MCF 10A (cell line): ENCODE measurements at regions not wholly inside any gene's neighbourhood (a gene's known extent, or its start where the extent isn't known, plus 50 kb on each side); places are given as distances from the start of the nearest gene placed in this dataset.

Source experiments
- BruUV-seq: library from RNA; stranded (reverse); fragments of 400-500 nt; replicated peaks from 2 replicates; lab custom pipeline; 2021; lab: Mats Ljungman, UMichigan
- CTCF ChIA-PET: fragments of 300-600 bp; sonication (Branson Sonifier 250); formaldehyde crosslinking; extraction: SDS; loops from one replicate; lab custom pipeline; 2021; ENCODE audit warnings: antibody characterized with exemption, inconsistent platforms; lab: Yijun Ruan, JAX
- POLR2A ChIA-PET: fragments of 300-600, 350-650 bp; sonication (Branson Sonifier 250); formaldehyde crosslinking; extraction: SDS; loops from one replicate; lab custom pipeline; 2020; ENCODE audit warnings: antibody characterized with exemption, inconsistent platforms; lab: Yijun Ruan, JAX
- DNase-seq: peaks from one replicate; pipeline ENCODE4 v3.0.0-alpha.2; 2018; ENCODE audit not compliant: unreplicated experiment
- H3K27ac Mint-ChIP-seq: one replicate; pipeline ENCODE4 v1.8.0; 2022; ENCODE audit warnings: mild to moderate bottlenecking, low read depth, mixed read lengths; ENCODE audit not compliant: unreplicated experiment
- H3K27me3 Mint-ChIP-seq: one replicate; pipeline ENCODE4 v1.8.0; 2022; ENCODE audit warnings: mixed read lengths; ENCODE audit not compliant: insufficient read depth, unreplicated experiment
- H3K36me3 Mint-ChIP-seq: one replicate; pipeline ENCODE4 v1.8.0; 2022; ENCODE audit warnings: mild to moderate bottlenecking, moderate library complexity, mixed read lengths; ENCODE audit not compliant: insufficient read depth, unreplicated experiment
- H3K4me1 Mint-ChIP-seq: one replicate; pipeline ENCODE4 v1.8.0; 2022; ENCODE audit warnings: mixed read lengths; ENCODE audit not compliant: insufficient read depth, unreplicated experiment
- H3K4me3 Mint-ChIP-seq: one replicate; pipeline ENCODE4 v1.8.0; 2022; ENCODE audit warnings: mild to moderate bottlenecking, moderate library complexity, mixed read lengths; ENCODE audit not compliant: unreplicated experiment
- H3K9me3 Mint-ChIP-seq: one replicate; pipeline ENCODE4 v1.8.0; 2022; ENCODE audit warnings: mixed read lengths; ENCODE audit not compliant: unreplicated experiment
- intact Hi-C: fragments of 100-400 bp; cut with micrococcal nuclease; formaldehyde crosslinking; loops from 2 replicates; pipeline ENCODE4 v1.14.1; 2022
- TF ChIP-seq, protein P1 (sequence below): fragments of 200-600 bp; IDR thresholded peaks from one replicate; pipeline ENCODE4 v1.8.0; 2022; ENCODE audit warnings: antibody characterized with exemption, mild to moderate bottlenecking; ENCODE audit not compliant: unreplicated experiment

DNA sequence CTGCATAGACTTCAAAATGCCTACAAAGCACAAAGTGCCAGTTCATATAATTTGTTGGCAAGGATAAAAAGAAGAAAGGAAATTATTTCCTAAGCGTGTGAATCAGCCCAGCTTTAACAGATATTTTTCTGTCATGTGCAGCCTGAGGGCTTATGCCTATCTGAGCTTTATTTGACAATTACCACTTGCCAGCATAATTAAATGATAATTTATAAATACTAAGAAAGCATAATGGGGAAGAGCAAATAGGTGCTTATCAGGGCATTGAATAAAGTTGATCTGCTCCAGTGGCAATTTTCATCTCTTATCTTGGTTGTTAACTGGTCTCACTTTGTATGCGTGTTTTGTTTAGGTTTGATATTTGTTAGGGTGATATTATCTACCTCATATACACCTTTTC lies 313.4 kb upstream of the DNAJC19 start:
- CTCF ChIA-PET = no interaction called here
- intact Hi-C loops = no loop called here
- no peaks in the 10 kb centered on the region for H3K4me1 Mint-ChIP-seq

DNA sequence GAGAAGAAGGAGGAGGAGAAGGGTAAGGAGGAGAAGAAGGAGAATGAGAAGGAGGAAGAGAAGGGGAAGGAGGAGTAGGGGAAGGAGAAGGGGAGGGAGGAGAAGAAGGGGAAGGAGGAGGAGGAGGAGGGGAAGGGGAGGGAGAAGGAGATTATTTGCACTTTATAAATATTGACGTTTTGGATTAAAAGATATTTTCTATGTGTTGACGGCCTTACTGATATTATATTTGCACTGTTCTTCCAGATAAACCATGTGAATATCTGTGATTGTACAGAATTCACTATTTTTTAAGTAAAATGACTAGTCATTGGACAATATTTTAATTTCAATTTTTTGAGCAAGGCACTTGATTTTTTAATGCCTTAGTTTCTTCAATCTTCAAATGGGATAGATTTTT lies 310.5 kb upstream of the DNAJC19 start:
- BruUV-seq = no TSS peak
- no peaks in the 10 kb centered on the region for H3K36me3 Mint-ChIP-seq
- POLR2A ChIA-PET = interaction anchor here (0.9 kb wide), 1 partner anchor 90 kb away, joined by 3 read pairs; no protein-coding TSS in a partner anchor
- H3K9me3 Mint-ChIP-seq = no peaks in the 10 kb centered on the region
- H3K27ac Mint-ChIP-seq = no peak overlapping the region
- peaks cover 18% of the 10 kb centered on the region for H3K27me3 Mint-ChIP-seq
- H3K4me3 Mint-ChIP-seq = no peak overlapping the region
- H3K4me1 Mint-ChIP-seq = no peaks in the 10 kb centered on the region
- TF ChIP-seq, protein P1, sequence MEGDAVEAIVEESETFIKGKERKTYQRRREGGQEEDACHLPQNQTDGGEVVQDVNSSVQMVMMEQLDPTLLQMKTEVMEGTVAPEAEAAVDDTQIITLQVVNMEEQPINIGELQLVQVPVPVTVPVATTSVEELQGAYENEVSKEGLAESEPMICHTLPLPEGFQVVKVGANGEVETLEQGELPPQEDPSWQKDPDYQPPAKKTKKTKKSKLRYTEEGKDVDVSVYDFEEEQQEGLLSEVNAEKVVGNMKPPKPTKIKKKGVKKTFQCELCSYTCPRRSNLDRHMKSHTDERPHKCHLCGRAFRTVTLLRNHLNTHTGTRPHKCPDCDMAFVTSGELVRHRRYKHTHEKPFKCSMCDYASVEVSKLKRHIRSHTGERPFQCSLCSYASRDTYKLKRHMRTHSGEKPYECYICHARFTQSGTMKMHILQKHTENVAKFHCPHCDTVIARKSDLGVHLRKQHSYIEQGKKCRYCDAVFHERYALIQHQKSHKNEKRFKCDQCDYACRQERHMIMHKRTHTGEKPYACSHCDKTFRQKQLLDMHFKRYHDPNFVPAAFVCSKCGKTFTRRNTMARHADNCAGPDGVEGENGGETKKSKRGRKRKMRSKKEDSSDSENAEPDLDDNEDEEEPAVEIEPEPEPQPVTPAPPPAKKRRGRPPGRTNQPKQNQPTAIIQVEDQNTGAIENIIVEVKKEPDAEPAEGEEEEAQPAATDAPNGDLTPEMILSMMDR = no peak
- intact Hi-C loops = no loop called here
- CTCF ChIA-PET = no interaction called here
- DNase-seq = no peak

More for the DNA sequence above, 313.4 kb upstream of the DNAJC19 start:
- no TSS peak for BruUV-seq
- no peaks in the 10 kb centered on the region for H3K36me3 Mint-ChIP-seq
- no peak overlapping the region for H3K27ac Mint-ChIP-seq
- POLR2A ChIA-PET = interaction anchor here (1.1 to 1.3 kb wide), 2 partner anchors 9 to 14 kb away, joined by 3 to 4 read pairs; no protein-coding TSS in a partner anchor
- H3K27me3 Mint-ChIP-seq = peaks cover 18% of the 10 kb centered on the region
- H3K9me3 Mint-ChIP-seq = peaks cover 10% of the 10 kb centered on the region
- TF ChIP-seq, protein P1 = no peak
- no peak overlapping the region for H3K4me3 Mint-ChIP-seq
- DNase-seq = no peak

DNA sequence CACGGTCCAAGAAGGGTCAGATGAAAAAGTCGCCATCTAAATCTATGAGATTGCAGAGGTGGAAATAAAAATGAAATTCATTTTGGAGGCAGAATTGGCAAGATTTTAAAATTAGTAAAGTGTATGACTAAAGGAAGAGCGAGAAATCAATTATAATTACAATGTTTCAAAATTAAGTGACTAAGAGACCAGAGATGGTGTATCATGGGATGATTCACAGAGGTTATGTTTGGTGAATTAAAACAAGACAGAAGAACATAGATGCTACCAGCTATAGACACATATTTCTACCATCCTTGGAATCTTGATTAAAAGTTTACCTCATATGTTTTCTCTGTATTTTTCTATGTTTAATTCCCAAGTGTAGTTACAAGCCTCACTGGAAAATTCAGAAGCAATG lies 308.9 kb upstream of the DNAJC19 start:
- BruUV-seq = no TSS peak
- Mint-ChIP-seq H3K9me3 (no peaks in the 10 kb centered on the region), H3K27me3 (peaks cover 18% of the 10 kb centered on the region), H3K4me3 (no peak overlapping the region), H3K36me3 (no peaks in the 10 kb centered on the region), H3K27ac (no peak overlapping the region), H3K4me1 (no peaks in the 10 kb centered on the region)
- ChIA-PET POLR2A (no interaction called here), CTCF (no interaction called here)
- DNase-seq = no peak
- intact Hi-C loops = no loop called here
- TF ChIP-seq, protein P1 = no peak

GRCh38 chr3:181292984-181293383 lies 303.4 kb upstream of the DNAJC19 start:
- Mint-ChIP-seq H3K4me1 (no peaks in the 10 kb centered on the region), H3K4me3 (no peak overlapping the region), H3K27me3 (no peaks in the 10 kb centered on the region), H3K27ac (no peak overlapping the region), H3K36me3 (no peaks in the 10 kb centered on the region), H3K9me3 (no peaks in the 10 kb centered on the region)
- TF ChIP-seq, protein P1 = no peak
- DNase-seq = peak; percentile 43
- BruUV-seq = no TSS peak
- CTCF ChIA-PET = no interaction called here
- POLR2A ChIA-PET = interaction anchor here (0.7 kb wide), 1 partner anchor 729 kb away, joined by 4 read pairs; no protein-coding TSS in a partner anchor
- intact Hi-C loops = no loop called here
